ENCODE measurements at regions not wholly inside any gene's neighbourhood (a gene's known extent, or its start where the extent isn't known, plus 50 kb on each side); places are given as distances from the start of the nearest gene placed in this dataset.

DNA sequence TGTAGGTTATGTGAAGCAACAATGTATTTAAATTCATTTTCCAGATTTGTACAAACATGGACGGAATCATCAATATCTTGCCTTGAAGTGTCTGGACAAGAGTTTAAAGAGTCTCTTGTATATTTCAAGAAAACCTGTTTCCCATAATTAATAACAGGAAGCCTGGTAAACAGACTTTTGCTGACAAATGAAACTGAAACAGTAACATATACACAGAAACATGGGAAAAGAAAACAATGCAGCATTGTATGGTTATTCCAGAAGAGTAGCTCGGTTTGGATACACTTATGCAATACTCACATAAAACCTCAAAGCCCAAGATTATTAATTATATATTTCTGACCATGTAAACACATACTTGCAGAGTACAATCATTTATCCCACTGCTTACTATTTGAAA lies 265.5 kb downstream of the PTPRC start:
- no peak for TF ChIP-seq EZH2 (IDR thresholded peaks at IDR 0.05; ENCODE audit: borderline replicate concordance, insufficient read depth, low read length, poor library complexity, severe bottlenecking)
- no peak for TF ChIP-seq EP300 (conservative IDR thresholded peaks at IDR 0.05; ENCODE audit: poor library complexity, severe bottlenecking)
- TF ChIP-seq SMC3 (conservative IDR thresholded peaks at IDR 0.05; ENCODE audit: poor library complexity): no peak
- TF ChIP-seq CTCF (IDR thresholded peaks at IDR 0.05; ENCODE audit: poor library complexity, severe bottlenecking): no peak
- TF ChIP-seq POLR2AphosphoS5 (IDR thresholded peaks at IDR 0.05): no peak
- no peak for TF ChIP-seq TAF1 (IDR thresholded peaks at IDR 0.05; ENCODE audit: low read depth)
- TF ChIP-seq, protein P1, sequence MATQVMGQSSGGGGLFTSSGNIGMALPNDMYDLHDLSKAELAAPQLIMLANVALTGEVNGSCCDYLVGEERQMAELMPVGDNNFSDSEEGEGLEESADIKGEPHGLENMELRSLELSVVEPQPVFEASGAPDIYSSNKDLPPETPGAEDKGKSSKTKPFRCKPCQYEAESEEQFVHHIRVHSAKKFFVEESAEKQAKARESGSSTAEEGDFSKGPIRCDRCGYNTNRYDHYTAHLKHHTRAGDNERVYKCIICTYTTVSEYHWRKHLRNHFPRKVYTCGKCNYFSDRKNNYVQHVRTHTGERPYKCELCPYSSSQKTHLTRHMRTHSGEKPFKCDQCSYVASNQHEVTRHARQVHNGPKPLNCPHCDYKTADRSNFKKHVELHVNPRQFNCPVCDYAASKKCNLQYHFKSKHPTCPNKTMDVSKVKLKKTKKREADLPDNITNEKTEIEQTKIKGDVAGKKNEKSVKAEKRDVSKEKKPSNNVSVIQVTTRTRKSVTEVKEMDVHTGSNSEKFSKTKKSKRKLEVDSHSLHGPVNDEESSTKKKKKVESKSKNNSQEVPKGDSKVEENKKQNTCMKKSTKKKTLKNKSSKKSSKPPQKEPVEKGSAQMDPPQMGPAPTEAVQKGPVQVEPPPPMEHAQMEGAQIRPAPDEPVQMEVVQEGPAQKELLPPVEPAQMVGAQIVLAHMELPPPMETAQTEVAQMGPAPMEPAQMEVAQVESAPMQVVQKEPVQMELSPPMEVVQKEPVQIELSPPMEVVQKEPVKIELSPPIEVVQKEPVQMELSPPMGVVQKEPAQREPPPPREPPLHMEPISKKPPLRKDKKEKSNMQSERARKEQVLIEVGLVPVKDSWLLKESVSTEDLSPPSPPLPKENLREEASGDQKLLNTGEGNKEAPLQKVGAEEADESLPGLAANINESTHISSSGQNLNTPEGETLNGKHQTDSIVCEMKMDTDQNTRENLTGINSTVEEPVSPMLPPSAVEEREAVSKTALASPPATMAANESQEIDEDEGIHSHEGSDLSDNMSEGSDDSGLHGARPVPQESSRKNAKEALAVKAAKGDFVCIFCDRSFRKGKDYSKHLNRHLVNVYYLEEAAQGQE (IDR thresholded peaks at IDR 0.05; ENCODE audit: borderline replicate concordance): no peak
- no peak for TF ChIP-seq RAD21 (conservative IDR thresholded peaks at IDR 0.05)
- TF ChIP-seq MXI1 (conservative IDR thresholded peaks at IDR 0.05; ENCODE audit: poor library complexity, severe bottlenecking): no peak

Data from neural cell (in vitro differentiated cells).